Activated T-cell treated with anti-CD3 and anti-CD28 coated beads, Interleukin-2, amount 50 U/mL, for 1 hour (primary cell): ENCODE measurements at regions not wholly inside any gene's neighbourhood (a gene's known extent, or its start where the extent isn't known, plus 50 kb on each side); places are given as distances from the start of the nearest gene placed in this dataset.
"Not testable (repeated sequence)": the region's sequence is repeated elsewhere in the genome, so short reads cannot be mapped to it uniquely, and the experiment has no call there.

ENCODE experiments used
- DNase-seq: peaks from one replicate; pipeline ENCODE4 v3.0.0-alpha.2; 2020

GRCh38 chr20:56689318-56689717 lies 60.2 kb downstream of the TFAP2C start:
- no peak for DNase-seq

- no peak for DNase-seq
Observed at GRCh38 chr20:56689852-56690485, 60.9 kb downstream of the TFAP2C start.

- DNase-seq, result no peak
Observed at GRCh38 chr20:56690531-56691175, 61.5 kb downstream of the TFAP2C start.

GRCh38 chr20:56691325-56691998 lies 62.4 kb downstream of the TFAP2C start:
- no peak for DNase-seq

- no peak for DNase-seq
Observed at GRCh38 chr20:56693217-56693616, 64.1 kb downstream of the TFAP2C start.

- no peak for DNase-seq
Observed at GRCh38 chr20:56697476-56697875, 68.4 kb downstream of the TFAP2C start.

- DNase-seq, result no peak
Observed at GRCh38 chr20:56698297-56698696, 69.2 kb downstream of the TFAP2C start.

GRCh38 chr20:56698749-56699148 lies 69.6 kb downstream of the TFAP2C start:
- DNase-seq, result no peak

- DNase-seq, result no peak
Observed at GRCh38 chr20:56702931-56703840, 74.1 kb downstream of the TFAP2C start.

GRCh38 chr20:56706867-56707360 lies 77.8 kb downstream of the TFAP2C start:
- no peak for DNase-seq

GRCh38 chr20:56708991-56709390 lies 79.9 kb downstream of the TFAP2C start:
- no peak for DNase-seq

GRCh38 chr20:56710125-56710524 lies 81.0 kb downstream of the TFAP2C start:
- DNase-seq, result no peak

GRCh38 chr20:56710577-56710976 lies 81.5 kb downstream of the TFAP2C start:
- DNase-seq, result not testable (repeated sequence)

GRCh38 chr20:56711018-56711417 lies 81.9 kb downstream of the TFAP2C start:
- DNase-seq, result no peak

GRCh38 chr20:56715309-56715708 lies 86.2 kb downstream of the TFAP2C start:
- no peak for DNase-seq

- no peak for DNase-seq
Observed at GRCh38 chr20:56715902-56716519, 86.9 kb downstream of the TFAP2C start.

- DNase-seq, result no peak
Observed at GRCh38 chr20:56716806-56717205, 87.7 kb downstream of the TFAP2C start.

GRCh38 chr20:56718816-56719215 lies 89.7 kb downstream of the TFAP2C start:
- no peak for DNase-seq

- DNase-seq, result no peak
Observed at GRCh38 chr20:56720620-56721213, 91.6 kb downstream of the TFAP2C start.

- DNase-seq, result no peak
Observed at GRCh38 chr20:56722042-56722441, 92.9 kb downstream of the TFAP2C start.

GRCh38 chr20:56723331-56723730 lies 94.2 kb downstream of the TFAP2C start:
- no peak for DNase-seq

GRCh38 chr20:56724241-56724757 lies 95.2 kb downstream of the TFAP2C start:
- DNase-seq, result no peak
